ENCODE measurements at regions not wholly inside any gene's neighbourhood (a gene's known extent, or its start where the extent isn't known, plus 50 kb on each side); places are given as distances from the start of the nearest gene placed in this dataset.

DNA sequence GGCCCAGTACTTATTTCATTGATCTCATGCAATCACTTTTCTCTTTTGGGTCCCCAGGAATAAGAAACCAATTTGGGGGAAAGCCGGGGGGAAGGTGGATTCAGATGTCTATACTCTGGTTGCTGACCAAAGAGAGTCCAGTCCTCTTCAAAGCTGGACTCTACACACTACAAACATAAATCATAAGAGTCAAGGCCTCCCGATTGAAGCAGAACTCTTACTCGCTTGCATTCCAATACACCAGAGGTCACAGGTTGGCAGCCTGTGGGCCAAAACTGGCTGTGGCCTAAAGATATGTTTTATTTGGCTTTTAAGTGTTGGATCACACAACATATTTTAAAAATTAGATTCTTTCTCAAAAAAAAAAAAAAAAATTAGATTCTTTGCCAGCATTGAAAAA, 311.4 kb upstream of the MSX2 start:
- DNase-seq (ENCODE audit: low read depth, low spot score) (no peak), FAIRE-seq (no peak)
- BruUV-seq (replicated peaks), result no TSS peak
- H3K9me3 ChIP-seq (replicated peaks; ENCODE audit: control insufficient read depth, insufficient read depth, low read length), result peaks cover 2% of the 10 kb centered on the region
- no peak overlapping the region for H2AFZ ChIP-seq (ENCODE audit: low read depth, low read length)
- H3K27ac ChIP-seq (ENCODE audit: insufficient read depth, low read depth, low read length), result no peak overlapping the region
- H3K36me3 ChIP-seq (ENCODE audit: control insufficient read depth in 2 of 2, extremely low read depth in 1 of 2, insufficient read depth in 2 of 2, low read length in 2 of 2), result no peaks in the 10 kb centered on the region
- POLR2A ChIA-PET, result no interaction called here
- H3K4me3 ChIP-seq (replicated peaks in 1 of 3; ENCODE audit: insufficient read depth in 1 of 3, low read depth in 1 of 3, low read length in 3 of 3), result no peak overlapping the region
- no peaks in the 10 kb centered on the region for H3K27me3 ChIP-seq (ENCODE audit: control insufficient read depth in 2 of 2, insufficient read depth in 2 of 2, low read length in 2 of 2)
- intact Hi-C loops (cut with micrococcal nuclease), result no loop called here
- H3K9ac ChIP-seq (replicated peaks; ENCODE audit: extremely low read depth, insufficient read depth, low read length), result no peak overlapping the region
- CTCF ChIA-PET, result no interaction called here
- TF ChIP-seq, protein P1, sequence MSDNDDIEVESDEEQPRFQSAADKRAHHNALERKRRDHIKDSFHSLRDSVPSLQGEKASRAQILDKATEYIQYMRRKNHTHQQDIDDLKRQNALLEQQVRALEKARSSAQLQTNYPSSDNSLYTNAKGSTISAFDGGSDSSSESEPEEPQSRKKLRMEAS (IDR thresholded peaks at IDR 0.05; ENCODE audit: insufficient read depth, insufficient read length), result no peak
- TF ChIP-seq MYC (IDR thresholded peaks at IDR 0.05; ENCODE audit: low read depth, low read length), result no peak
- no peak for TF ChIP-seq GATA2 (IDR thresholded peaks at IDR 0.05; ENCODE audit: insufficient read depth, insufficient read length, low read depth, low read length)
- TF ChIP-seq, protein P2, sequence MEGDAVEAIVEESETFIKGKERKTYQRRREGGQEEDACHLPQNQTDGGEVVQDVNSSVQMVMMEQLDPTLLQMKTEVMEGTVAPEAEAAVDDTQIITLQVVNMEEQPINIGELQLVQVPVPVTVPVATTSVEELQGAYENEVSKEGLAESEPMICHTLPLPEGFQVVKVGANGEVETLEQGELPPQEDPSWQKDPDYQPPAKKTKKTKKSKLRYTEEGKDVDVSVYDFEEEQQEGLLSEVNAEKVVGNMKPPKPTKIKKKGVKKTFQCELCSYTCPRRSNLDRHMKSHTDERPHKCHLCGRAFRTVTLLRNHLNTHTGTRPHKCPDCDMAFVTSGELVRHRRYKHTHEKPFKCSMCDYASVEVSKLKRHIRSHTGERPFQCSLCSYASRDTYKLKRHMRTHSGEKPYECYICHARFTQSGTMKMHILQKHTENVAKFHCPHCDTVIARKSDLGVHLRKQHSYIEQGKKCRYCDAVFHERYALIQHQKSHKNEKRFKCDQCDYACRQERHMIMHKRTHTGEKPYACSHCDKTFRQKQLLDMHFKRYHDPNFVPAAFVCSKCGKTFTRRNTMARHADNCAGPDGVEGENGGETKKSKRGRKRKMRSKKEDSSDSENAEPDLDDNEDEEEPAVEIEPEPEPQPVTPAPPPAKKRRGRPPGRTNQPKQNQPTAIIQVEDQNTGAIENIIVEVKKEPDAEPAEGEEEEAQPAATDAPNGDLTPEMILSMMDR (IDR thresholded peaks at IDR 0.05; ENCODE audit: extremely low read depth in 1 of 2, insufficient read depth in 1 of 2, low read depth in 1 of 2, low read length in 2 of 2), result no peak
- TF ChIP-seq EZH2 (IDR thresholded peaks at IDR 0.05; ENCODE audit: borderline replicate concordance, low read depth, low read length, severe bottlenecking), result no peak
- TF ChIP-seq JUN (IDR thresholded peaks at IDR 0.05; ENCODE audit: borderline replicate concordance, insufficient read depth, insufficient read length, low read depth), result no peak
- TF ChIP-seq FOS (IDR thresholded peaks at IDR 0.05; ENCODE audit: borderline replicate concordance, insufficient read depth, low read length), result no peak
- TF ChIP-seq POLR2AphosphoS5 (IDR thresholded peaks at IDR 0.05; ENCODE audit: insufficient read depth, low read depth, low read length), result no peak
- TF ChIP-seq POLR2A (IDR thresholded peaks at IDR 0.05; ENCODE audit: low read depth, low read length), result no peak
- no peaks in the 10 kb centered on the region for H3K9me1 ChIP-seq (replicated peaks; ENCODE audit: control insufficient read depth, extremely low read depth, insufficient read depth, low read length)
- no peak overlapping the region for H3K4me2 ChIP-seq (ENCODE audit: insufficient read depth, low read length)
- H3K4me1 ChIP-seq (ENCODE audit: control insufficient read depth, extremely low read depth, insufficient read depth, low read length), result no peaks in the 10 kb centered on the region
- H4K20me1 ChIP-seq (replicated peaks; ENCODE audit: control insufficient read depth, extremely low read depth, insufficient read depth, low read length), result no peaks in the 10 kb centered on the region
- H3K79me2 ChIP-seq (ENCODE audit: control insufficient read depth, insufficient read depth, low read length), result no peaks in the 10 kb centered on the region
- dilution Hi-C loops (cut with MboI; ENCODE audit: extremely low pct_ligation_motif_present, low sequenced_read_pairs), result no loop called here
